ENCODE measurements at regions not wholly inside any gene's neighbourhood (a gene's known extent, or its start where the extent isn't known, plus 50 kb on each side); places are given as distances from the start of the nearest gene placed in this dataset.

- no peak for DNase-seq (ENCODE audit: low spot score, unreplicated experiment)
- no peak overlapping the region for H3K27ac Mint-ChIP-seq
- no peaks in the 10 kb centered on the region for H3K27me3 Mint-ChIP-seq
- no peaks in the 10 kb centered on the region for H3K9me3 Mint-ChIP-seq (ENCODE audit: low read depth)
- no peak overlapping the region for H3K4me3 Mint-ChIP-seq (ENCODE audit: low read depth)
- TF ChIP-seq CTCF (IDR thresholded peaks at IDR 0.05; ENCODE audit: unreplicated experiment), result no peak
- H3K36me3 Mint-ChIP-seq (ENCODE audit: insufficient read depth), result no peaks in the 10 kb centered on the region
- no peaks in the 10 kb centered on the region for H3K4me1 Mint-ChIP-seq (ENCODE audit: low read depth)
Observed at GRCh38 chr6:130769861-130770260, 57.3 kb upstream of the SMLR1 start.

- Mint-ChIP-seq H3K27ac (no peak overlapping the region), H3K36me3 (ENCODE audit: insufficient read depth) (no peaks in the 10 kb centered on the region), H3K4me1 (ENCODE audit: low read depth) (peaks cover 5% of the 10 kb centered on the region), H3K27me3 (no peaks in the 10 kb centered on the region), H3K9me3 (ENCODE audit: low read depth) (no peaks in the 10 kb centered on the region), H3K4me3 (ENCODE audit: low read depth) (no peak overlapping the region)
- no peak for DNase-seq (ENCODE audit: low spot score, unreplicated experiment)
- TF ChIP-seq CTCF (IDR thresholded peaks at IDR 0.05; ENCODE audit: unreplicated experiment), result no peak
Observed at GRCh38 chr6:130771741-130772140, 55.5 kb upstream of the SMLR1 start.

GRCh38 chr6:130773860-130774259 is 53.3 kb upstream of the SMLR1 start:
- Mint-ChIP-seq H3K4me1 (ENCODE audit: low read depth) (peaks cover 5% of the 10 kb centered on the region), H3K4me3 (ENCODE audit: low read depth) (no peak overlapping the region), H3K27me3 (no peaks in the 10 kb centered on the region), H3K9me3 (ENCODE audit: low read depth) (no peaks in the 10 kb centered on the region), H3K36me3 (ENCODE audit: insufficient read depth) (no peaks in the 10 kb centered on the region), H3K27ac (no peak overlapping the region)
- no peak for DNase-seq (ENCODE audit: low spot score, unreplicated experiment)
- TF ChIP-seq CTCF (IDR thresholded peaks at IDR 0.05; ENCODE audit: unreplicated experiment), result no peak

- H3K36me3 Mint-ChIP-seq (ENCODE audit: insufficient read depth), result no peaks in the 10 kb centered on the region
- no peak overlapping the region for H3K4me3 Mint-ChIP-seq (ENCODE audit: low read depth)
Observed at GRCh38 chr6:130775411-130776012, 51.7 kb upstream of the SMLR1 start.

GRCh38 chr6:130776287-130776925 is 50.8 kb upstream of the SMLR1 start:
- no peak for DNase-seq (ENCODE audit: low spot score, unreplicated experiment)
- Mint-ChIP-seq H3K27me3 (no peaks in the 10 kb centered on the region), H3K9me3 (ENCODE audit: low read depth) (peaks cover 6% of the 10 kb centered on the region), H3K4me1 (ENCODE audit: low read depth) (peaks cover 5% of the 10 kb centered on the region), H3K27ac (no peak overlapping the region), H3K4me3 (ENCODE audit: low read depth) (no peak overlapping the region), H3K36me3 (ENCODE audit: insufficient read depth) (no peaks in the 10 kb centered on the region)
- TF ChIP-seq CTCF (IDR thresholded peaks at IDR 0.05; ENCODE audit: unreplicated experiment), result no peak

More at GRCh38 chr6:130775411-130776012, 51.7 kb upstream of the SMLR1 start:
- peaks cover 6% of the 10 kb centered on the region for H3K9me3 Mint-ChIP-seq (ENCODE audit: low read depth)
- DNase-seq (ENCODE audit: low spot score, unreplicated experiment), result no peak
- H3K27me3 Mint-ChIP-seq, result no peaks in the 10 kb centered on the region
- H3K4me1 Mint-ChIP-seq (ENCODE audit: low read depth), result peaks cover 5% of the 10 kb centered on the region
- TF ChIP-seq CTCF (IDR thresholded peaks at IDR 0.05; ENCODE audit: unreplicated experiment), result no peak
- no peak overlapping the region for H3K27ac Mint-ChIP-seq
